GM12875 (cell line): ENCODE measurements at regions not wholly inside any gene's neighbourhood (a gene's known extent, or its start where the extent isn't known, plus 50 kb on each side); places are given as distances from the start of the nearest gene placed in this dataset.

ENCODE experiments used
- H3K4me3 ChIP-seq: one replicate; pipeline ENCODE4 v1.5.1; 2011; ENCODE audit warnings: low read depth, low read length, control low read depth
- TF ChIP-seq, protein P1 (sequence below): IDR thresholded peaks from 2 replicates; pipeline ENCODE4 v1.5.1; 2011; ENCODE audit warnings: low read depth, mild to moderate bottlenecking, control low read depth, inconsistent platforms, low read length, moderate library complexity, borderline replicate concordance; ENCODE audit not compliant: insufficient read depth

DNA sequence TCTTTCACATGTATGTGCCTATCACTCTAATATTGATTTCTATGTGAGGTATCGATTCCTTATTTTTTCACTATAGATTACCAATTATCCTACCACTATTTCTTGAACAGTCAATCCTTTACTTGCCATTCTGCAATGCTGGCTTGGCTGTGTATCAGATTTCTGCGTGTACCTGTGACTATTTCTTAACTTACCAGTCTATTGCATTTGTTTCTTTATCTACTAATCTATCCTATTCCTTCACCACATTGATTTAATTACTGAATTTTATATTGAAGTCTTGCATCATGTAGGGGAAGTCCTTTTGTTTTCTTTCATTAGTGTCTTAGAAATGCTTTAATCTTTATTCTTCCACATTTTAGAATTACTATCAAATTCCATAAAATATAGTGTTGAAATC lies 684.8 kb downstream of the LRRC70 start:
- TF ChIP-seq, protein P1, sequence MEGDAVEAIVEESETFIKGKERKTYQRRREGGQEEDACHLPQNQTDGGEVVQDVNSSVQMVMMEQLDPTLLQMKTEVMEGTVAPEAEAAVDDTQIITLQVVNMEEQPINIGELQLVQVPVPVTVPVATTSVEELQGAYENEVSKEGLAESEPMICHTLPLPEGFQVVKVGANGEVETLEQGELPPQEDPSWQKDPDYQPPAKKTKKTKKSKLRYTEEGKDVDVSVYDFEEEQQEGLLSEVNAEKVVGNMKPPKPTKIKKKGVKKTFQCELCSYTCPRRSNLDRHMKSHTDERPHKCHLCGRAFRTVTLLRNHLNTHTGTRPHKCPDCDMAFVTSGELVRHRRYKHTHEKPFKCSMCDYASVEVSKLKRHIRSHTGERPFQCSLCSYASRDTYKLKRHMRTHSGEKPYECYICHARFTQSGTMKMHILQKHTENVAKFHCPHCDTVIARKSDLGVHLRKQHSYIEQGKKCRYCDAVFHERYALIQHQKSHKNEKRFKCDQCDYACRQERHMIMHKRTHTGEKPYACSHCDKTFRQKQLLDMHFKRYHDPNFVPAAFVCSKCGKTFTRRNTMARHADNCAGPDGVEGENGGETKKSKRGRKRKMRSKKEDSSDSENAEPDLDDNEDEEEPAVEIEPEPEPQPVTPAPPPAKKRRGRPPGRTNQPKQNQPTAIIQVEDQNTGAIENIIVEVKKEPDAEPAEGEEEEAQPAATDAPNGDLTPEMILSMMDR = no peak
- H3K4me3 ChIP-seq = no peak overlapping the region

DNA sequence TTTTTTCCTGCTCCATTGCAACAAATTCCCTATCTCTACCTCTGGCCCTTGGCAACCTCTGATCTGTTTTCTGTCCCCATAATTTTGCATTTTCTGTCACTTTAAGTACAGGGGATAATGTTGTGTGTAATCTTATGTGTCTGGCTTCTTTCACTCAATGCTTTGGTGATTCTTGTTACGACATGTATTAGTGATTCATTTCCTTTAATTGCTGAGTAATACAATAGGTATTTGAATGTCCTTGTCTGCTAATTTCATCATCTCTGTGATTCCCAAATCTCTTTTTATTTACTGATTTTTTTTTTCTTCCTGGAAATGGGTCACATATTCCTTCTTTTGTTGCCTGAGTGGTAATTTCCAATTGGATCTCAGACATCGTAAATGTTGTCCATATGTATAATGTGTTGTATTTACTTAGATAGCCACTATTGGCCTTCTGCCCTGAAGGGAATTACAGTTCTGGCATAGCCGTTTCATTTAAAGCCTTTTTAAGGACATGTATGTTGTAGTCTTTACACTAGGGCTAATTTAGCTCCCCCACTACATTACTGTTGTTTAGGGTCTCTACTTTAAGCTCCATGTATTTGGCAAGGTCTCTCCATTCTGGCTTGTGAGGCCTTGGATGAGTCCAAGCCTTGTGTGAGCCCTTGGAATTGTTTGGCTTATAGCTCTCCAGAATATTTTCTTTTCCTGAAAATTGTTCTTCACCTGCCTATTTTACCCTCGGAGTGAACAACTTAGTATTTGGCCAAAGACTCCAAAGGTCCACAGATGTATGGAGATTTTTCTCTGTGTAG lies 683.8 kb downstream of the LRRC70 start:
- TF ChIP-seq, protein P1 = no peak
- H3K4me3 ChIP-seq = no peak overlapping the region

DNA sequence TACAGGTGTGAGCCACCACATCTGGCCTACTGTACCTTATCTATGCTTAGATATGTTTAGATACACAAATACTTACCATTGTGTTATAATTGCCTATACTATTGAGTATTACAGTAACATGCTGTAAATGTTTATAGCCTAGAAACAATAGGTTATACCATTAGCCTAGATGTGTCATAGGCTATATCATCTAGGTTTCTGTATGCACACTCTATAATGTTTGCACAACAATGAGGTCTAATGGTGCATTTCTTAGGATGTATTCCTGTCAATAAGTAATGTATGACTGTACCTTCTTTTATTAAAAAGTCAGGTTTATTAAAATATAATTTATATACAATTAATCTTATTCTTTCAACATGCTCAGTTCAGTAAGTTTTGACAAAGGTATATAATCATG lies 683.1 kb downstream of the LRRC70 start:
- TF ChIP-seq, protein P1 = no peak
- no peak overlapping the region for H3K4me3 ChIP-seq

DNA sequence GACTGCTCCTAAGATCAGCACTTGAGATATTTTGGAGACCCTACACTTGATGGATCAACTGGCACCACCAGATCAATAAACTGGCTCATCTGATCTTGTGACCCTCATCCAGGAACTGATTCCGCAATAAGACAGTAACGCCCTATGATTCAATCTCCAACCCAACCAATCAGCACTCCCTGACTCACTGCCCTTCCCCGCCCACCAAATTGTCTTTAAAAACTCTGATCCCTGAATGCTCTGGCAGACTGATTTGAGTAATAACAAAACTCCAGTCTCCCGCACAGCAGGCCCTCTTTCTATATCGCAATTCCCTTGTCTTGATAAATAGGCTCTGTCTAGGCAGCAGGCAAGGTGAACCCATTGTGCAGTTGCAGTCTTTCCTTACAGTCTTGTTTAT lies 677.0 kb downstream of the LRRC70 start:
- no peak overlapping the region for H3K4me3 ChIP-seq
- TF ChIP-seq, protein P1 = no peak

DNA sequence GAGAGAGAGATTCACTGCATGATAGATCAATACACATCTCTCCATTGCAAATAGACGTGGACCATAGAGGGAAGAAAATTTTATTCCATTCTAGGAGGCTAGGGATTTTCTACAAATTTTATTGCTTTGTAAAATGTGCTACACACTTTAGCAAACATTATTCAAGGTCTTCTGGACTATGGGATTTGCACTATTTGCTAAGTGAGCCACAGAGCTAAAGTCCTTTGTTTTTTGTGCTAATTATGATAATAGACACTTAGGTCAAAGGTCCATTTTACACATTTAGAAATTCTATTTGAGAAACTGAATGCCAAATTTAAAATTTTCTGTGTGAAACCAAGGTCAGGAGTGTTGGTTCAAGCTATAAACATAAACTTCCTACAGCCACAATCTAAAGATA lies 672.3 kb downstream of the LRRC70 start:
- TF ChIP-seq, protein P1 = no peak
- no peak overlapping the region for H3K4me3 ChIP-seq

DNA sequence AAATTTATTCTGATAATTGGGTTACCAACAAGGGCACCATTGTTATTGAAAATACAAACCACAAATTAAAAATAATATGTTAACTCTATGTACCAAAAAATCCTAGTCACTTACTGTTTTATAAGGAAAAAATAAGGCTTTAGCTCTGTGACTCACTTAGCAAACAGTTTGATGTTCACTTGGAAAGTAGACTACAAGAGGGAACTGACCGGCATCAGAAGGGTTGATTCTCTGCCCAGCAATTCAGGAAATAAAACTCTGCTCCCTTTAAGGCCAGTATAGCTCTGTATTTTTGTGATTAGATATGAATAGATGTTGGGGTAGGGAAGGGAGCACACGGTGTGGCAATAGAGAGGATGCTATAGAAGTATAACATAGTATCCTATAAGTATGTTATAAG lies 671.3 kb downstream of the LRRC70 start:
- no peak overlapping the region for H3K4me3 ChIP-seq
- TF ChIP-seq, protein P1 = no peak

DNA sequence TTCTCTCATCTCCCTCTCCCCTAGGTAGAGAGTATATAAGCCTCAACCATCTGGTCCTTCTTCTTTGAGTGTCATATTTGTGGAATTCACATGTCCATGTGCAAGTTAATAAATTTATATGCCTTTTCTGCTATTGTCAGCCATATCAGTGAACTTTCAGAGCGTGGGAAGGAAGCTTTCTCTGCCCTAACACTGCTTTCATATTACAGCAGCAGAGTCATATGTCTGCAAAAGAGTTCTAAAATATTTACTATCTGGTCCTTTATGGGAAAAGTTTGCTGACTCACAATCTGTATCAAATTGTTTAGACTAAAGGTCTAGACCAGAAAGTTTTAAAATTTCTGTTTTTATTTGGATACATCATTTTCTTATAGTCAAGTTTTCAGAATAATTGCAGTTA lies 669.0 kb downstream of the LRRC70 start:
- TF ChIP-seq, protein P1 = no peak
- H3K4me3 ChIP-seq = no peak overlapping the region
